ENCODE measurements at regions not wholly inside any gene's neighbourhood (a gene's known extent, or its start where the extent isn't known, plus 50 kb on each side); places are given as distances from the start of the nearest gene placed in this dataset.
A peak's percentile ranks its signal among the peaks of the same experiment; 100 is the strongest.

- no peak for DNase-seq
Observed at GRCh38 chr7:132733860-132734259, 157.6 kb upstream of the PLXNA4 start.

DNA sequence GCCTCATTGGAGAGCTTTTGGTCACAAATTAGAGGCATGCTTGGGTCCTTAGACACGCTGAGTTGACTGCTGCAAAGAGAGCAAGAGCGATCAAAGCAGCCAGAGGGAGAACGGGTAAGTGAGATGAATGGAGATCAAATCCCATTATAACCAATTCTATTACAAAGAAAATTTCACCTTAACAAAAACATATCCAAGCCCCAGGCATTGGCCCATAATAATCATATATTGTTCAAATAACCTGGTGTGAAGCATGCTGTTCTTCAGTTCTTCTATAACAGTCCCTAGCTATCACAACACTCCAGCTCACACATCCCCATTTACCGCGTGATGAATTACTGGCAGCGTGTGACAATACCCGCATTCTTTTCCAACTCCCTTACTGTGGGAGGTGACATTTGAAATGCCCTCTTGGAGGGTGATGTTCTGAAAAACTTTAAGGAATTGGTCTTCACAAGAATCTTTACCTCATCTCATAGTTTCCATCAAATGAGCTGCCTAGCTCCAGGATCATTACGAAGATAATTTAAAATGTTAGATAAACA lies 156.1 kb upstream of the PLXNA4 start:
- DNase-seq, result no peak

GRCh38 chr7:132730105-132730504 lies 153.8 kb upstream of the PLXNA4 start:
- DNase-seq, result no peak

DNA sequence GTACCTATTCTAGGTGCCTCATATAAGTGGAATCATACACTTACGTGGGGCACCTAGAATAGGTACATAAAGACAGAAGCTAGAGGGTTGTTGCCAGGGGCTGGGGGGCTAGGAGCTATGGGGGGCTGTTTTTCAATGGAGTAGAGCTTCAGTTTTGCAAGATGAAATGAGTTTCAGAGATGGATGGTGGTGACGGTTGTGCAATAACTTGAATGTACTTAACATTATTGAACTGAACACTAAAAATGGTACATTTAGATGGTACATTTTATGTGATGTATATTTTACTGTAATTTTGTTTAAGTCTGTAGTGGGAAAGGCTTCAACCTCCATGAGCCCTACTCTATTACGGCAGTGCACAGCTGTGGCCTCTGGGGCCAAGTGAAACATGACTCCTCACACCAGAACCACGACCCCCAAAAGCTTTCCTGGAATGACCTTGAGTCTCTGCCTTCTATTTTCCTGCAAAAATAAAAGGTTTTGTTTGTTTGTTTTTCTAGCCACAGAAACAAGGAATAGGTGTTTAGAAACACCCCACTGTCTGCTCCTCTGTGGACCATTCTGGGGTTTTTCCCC lies 147.3 kb upstream of the PLXNA4 start:
- DNase-seq, result no peak

DNA sequence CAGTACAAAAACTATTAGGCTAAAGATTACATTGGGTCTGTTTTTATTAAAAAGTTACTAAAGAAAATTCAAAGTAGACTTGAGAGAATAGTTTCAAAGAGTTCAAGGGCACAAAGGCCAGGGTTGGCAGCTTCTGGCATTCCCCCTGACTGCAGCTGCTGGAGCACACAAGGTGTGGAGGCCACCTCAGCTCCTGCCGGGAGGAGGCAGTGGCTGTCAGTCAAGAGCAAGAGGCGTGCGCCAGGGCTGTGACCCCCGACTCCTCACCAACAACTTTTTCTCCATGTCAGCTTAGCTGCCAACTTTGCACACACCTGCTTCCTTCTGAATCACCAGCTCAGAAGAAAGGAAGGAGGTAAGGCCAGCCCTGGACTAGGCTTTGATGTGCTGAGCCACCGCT lies 144.6 kb upstream of the PLXNA4 start:
- DNase-seq, result no peak

DNA sequence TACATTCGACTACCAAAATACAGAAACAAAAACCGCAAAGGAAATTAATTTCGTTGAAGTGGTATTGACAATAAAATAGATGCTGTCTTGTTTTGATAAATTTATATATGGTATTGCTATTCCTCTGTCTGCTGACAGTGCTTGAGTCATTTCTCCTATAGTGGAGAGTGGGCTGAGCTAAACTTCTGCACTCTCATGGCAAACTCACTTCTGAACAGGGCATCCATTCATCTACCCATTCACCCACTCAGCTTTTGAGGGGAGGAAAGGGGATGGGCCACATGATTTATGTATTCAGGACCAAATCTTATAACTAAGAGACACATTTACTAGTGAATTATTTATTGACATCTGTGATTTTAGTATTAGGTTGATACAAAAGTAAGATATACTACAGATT lies 137.6 kb upstream of the PLXNA4 start:
- no peak for DNase-seq

GRCh38 chr7:132709971-132710567 lies 133.8 kb upstream of the PLXNA4 start:
- peak; percentile 44 for DNase-seq

DNA sequence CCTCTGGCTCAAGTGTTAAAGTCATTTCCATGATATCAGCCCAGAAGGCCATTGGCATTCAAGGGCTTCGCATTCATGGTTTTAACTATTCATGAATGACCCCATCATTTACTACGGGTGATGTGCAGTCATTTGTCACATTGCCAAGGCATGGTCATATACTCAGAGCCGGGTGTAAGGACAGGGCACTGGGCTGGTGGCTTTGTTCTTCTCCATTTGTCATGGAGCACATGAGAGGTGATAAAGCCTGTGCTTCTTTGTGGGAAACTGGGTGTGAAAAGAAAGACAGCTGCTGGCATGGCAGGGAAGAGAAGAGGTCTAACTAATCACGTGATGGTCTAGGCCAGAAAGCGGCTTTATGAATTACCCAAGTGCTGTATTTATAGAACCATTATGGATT lies 132.2 kb upstream of the PLXNA4 start:
- no peak for DNase-seq

- DNase-seq, result no peak
Observed at GRCh38 chr7:132705146-132705545, 128.9 kb upstream of the PLXNA4 start.

DNA sequence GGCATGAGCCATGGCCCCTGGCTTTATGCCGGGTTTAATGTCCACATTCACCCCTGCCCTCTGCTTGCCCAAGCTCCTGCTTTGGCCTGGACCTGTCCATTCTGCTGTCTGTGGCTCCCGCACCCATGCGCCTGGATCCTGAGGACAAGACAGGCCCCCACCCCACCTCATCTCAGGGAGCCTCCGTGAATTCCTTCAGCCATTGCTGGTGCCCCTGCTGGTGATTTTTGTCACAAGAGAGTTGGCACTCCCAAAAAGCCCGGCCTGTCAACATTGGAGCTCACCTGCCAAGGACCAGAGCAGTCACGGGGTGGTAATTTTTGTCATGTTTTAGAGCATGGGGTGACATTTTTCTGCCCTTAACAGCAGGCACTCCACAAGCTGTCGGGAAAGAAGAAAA lies 127.5 kb upstream of the PLXNA4 start:
- no peak for DNase-seq

GRCh38 chr7:132697003-132697402 lies 120.7 kb upstream of the PLXNA4 start:
- no peak for DNase-seq

- DNase-seq, result no peak
Observed at GRCh38 chr7:132696332-132696731, 120.1 kb upstream of the PLXNA4 start.

DNA sequence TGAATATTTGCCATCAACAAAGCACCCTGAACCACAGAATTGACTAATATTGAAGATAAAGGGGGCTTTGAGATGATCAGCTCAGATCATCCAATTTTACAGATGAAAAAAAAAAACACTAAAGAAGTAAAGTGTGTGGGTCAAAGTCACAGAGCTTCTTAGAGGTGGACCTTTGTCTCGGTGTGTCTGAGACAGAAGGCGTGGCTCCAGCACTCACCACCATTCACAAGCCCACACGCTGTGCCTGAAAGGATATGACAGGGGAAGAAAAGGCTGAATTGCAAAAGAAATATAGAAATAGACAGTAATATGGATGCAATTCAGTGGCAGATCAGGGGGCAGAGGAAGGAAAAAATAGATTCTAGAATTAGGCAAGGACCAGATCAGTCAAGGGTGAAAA lies 114.9 kb upstream of the PLXNA4 start:
- DNase-seq, result no peak

DNA sequence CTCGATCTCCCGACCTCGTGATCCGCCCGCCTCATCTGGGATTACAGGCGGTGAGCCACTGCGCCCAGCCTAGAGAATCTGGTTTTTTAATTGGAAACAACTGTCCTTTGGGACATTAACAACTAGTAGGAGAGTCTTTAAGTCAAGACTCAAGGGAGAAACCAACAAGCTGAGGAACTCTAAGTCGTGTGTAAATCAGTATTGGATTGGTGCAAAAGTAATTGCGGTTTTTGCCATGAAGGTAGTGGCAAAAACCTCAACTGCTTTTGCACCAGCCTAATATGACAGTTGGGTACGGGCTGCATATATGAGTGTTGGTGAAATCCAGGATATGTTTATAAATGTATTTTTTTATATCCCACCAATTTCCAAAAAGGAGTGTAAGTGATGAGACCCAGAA lies 113.9 kb upstream of the PLXNA4 start:
- DNase-seq, result no peak

DNA sequence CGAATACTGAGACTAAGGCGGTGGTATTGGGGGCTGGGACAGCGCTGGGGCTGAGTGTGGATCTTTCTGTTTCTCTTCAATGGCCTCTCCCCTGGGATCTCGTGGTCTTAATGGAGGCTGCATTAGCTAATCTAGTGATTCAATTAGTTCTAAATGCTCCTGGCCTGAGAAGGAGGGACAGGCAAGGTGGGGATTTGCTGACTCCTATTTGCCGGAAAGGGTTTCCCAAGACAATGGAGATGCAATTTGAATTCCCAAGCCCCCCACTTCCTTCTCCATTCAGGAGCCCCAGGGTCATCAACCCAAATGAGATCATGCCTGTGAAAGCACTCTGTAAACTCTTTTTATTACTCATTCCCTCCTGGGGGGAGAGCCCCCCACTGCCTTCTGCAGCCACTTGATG lies 111.7 kb upstream of the PLXNA4 start:
- DNase-seq, result no peak

GRCh38 chr7:132687016-132687415 lies 110.7 kb upstream of the PLXNA4 start:
- DNase-seq, result no peak

GRCh38 chr7:132685277-132685676 lies 109.0 kb upstream of the PLXNA4 start:
- DNase-seq, result no peak

GRCh38 chr7:132683896-132684690 lies 107.8 kb upstream of the PLXNA4 start:
- DNase-seq, result no peak

- no peak for DNase-seq
Observed at GRCh38 chr7:132681951-132682350, 105.7 kb upstream of the PLXNA4 start.

GRCh38 chr7:132680590-132680989 lies 104.3 kb upstream of the PLXNA4 start:
- DNase-seq, result no peak

- no peak for DNase-seq
Observed at GRCh38 chr7:132678656-132679055, 102.4 kb upstream of the PLXNA4 start.

DNA sequence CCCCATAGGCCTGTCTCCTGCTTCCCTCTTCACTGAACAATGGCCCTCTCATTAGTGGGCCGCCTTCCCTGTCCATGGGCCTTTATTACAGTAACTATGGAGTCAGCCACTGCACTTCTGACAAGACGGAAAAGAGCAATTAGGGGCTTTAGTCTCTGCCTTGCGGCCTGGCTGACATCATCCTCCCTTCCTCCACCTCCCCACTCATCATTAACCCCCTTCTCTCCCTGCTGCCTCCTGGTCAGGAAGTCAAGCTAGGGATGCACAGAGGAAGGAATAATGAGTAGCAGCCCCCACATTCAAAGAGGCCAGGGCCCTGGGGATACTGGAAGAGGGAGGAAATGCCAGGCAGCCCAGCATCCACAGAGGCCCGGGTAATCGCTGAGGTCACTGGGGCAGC lies 101.6 kb upstream of the PLXNA4 start:
- no peak for DNase-seq

GRCh38 chr7:132672200-132672990 lies 96.1 kb upstream of the PLXNA4 start:
- no peak for DNase-seq
